ENCODE measurements at regions not wholly inside any gene's neighbourhood (a gene's known extent, or its start where the extent isn't known, plus 50 kb on each side); places are given as distances from the start of the nearest gene placed in this dataset.

GRCh38 chr19:30092721-30093569 is 150.9 kb downstream of the URI1 start:
- ATAC-seq (ENCODE audit: low read depth) (no peak), DNase-seq (no peak)
- no peaks in the 10 kb centered on the region for H3K9me3 Mint-ChIP-seq (ENCODE audit: insufficient read depth)
- Histone ChIP-seq H3K36me3 (replicated peaks in 1 of 2; ENCODE audit: control extremely low read depth in 1 of 2, control insufficient read depth in 1 of 2, extremely low read depth in 1 of 2, insufficient read depth in 2 of 2, low read length in 1 of 2) (no peaks in the 10 kb centered on the region), H3K9me3 (ENCODE audit: control extremely low read depth in 1 of 3, control insufficient read depth in 2 of 3, insufficient read depth in 1 of 3, low read length in 2 of 3) (no peaks in the 10 kb centered on the region), H3K79me2 (ENCODE audit: control insufficient read depth, insufficient read depth, low read length) (no peaks in the 10 kb centered on the region), H3K9ac (ENCODE audit: low read length) (no peak overlapping the region), H2AFZ (ENCODE audit: insufficient read depth, low read depth, low read length, poor library complexity, severe bottlenecking) (no peak overlapping the region), H3K27me3 (replicated peaks in 1 of 4; ENCODE audit: control extremely low read depth in 1 of 4, control insufficient read depth in 3 of 4, insufficient read depth in 4 of 4, low read length in 3 of 4) (no peaks in the 10 kb centered on the region), H4K20me1 (ENCODE audit: control insufficient read depth, insufficient read depth, low read length, poor library complexity, severe bottlenecking) (no peaks in the 10 kb centered on the region), H3K4me3 (ENCODE audit: control extremely low read depth in 1 of 5, extremely low read depth in 1 of 5, insufficient read depth in 1 of 5, low read depth in 2 of 5, low read length in 4 of 5) (no peak overlapping the region), H3K27ac (ENCODE audit: low read length in 2 of 2) (no peak overlapping the region), H3K4me1 (ENCODE audit: control insufficient read depth in 2 of 2, insufficient read depth in 2 of 2, low read length in 2 of 2) (no peaks in the 10 kb centered on the region), H3K4me2 (replicated peaks; ENCODE audit: low read depth, low read length, poor library complexity, severe bottlenecking) (no peak overlapping the region)
- no peak overlapping the region for H3K4me3 Mint-ChIP-seq
- no peaks in the 10 kb centered on the region for H3K4me1 Mint-ChIP-seq
- H3K27me3 Mint-ChIP-seq, result no peaks in the 10 kb centered on the region
- CTCF ChIA-PET, result no interaction called here
- intact Hi-C loops (cut with micrococcal nuclease), result no loop called here
- no peak for TF ChIP-seq EZH2 (IDR thresholded peaks at IDR 0.05; ENCODE audit: borderline replicate concordance, insufficient read depth, low read depth, low read length, poor library complexity, severe bottlenecking)
- TF ChIP-seq CTCF (IDR thresholded peaks at IDR 0.05), result no peak
- 90% methylated on average over 14 of the region's 14 CpGs for WGBS (ENCODE audit: insufficient coverage)
- POLR2A ChIA-PET, result no interaction called here
- no peak overlapping the region for H3K27ac Mint-ChIP-seq

GRCh38 chr19:30093966-30094755 is 152.1 kb downstream of the URI1 start:
- no peaks in the 10 kb centered on the region for H3K27me3 ChIP-seq (replicated peaks in 1 of 4; ENCODE audit: control extremely low read depth in 1 of 4, control insufficient read depth in 3 of 4, insufficient read depth in 4 of 4, low read length in 3 of 4)
- intact Hi-C loops (cut with micrococcal nuclease), result no loop called here
- ATAC-seq (ENCODE audit: low read depth) (no peak), DNase-seq (no peak)
- no peak overlapping the region for H2AFZ ChIP-seq (ENCODE audit: insufficient read depth, low read depth, low read length, poor library complexity, severe bottlenecking)
- H3K27me3 Mint-ChIP-seq, result no peaks in the 10 kb centered on the region
- H3K79me2 ChIP-seq (ENCODE audit: control insufficient read depth, insufficient read depth, low read length), result no peaks in the 10 kb centered on the region
- H3K4me1 Mint-ChIP-seq, result no peaks in the 10 kb centered on the region
- no peaks in the 10 kb centered on the region for H3K36me3 ChIP-seq (replicated peaks in 1 of 2; ENCODE audit: control extremely low read depth in 1 of 2, control insufficient read depth in 1 of 2, extremely low read depth in 1 of 2, insufficient read depth in 2 of 2, low read length in 1 of 2)
- ChIA-PET CTCF (no interaction called here), POLR2A (no interaction called here)
- H3K9ac ChIP-seq (ENCODE audit: low read length), result no peak overlapping the region
- H3K9me3 ChIP-seq (ENCODE audit: control extremely low read depth in 1 of 3, control insufficient read depth in 2 of 3, insufficient read depth in 1 of 3, low read length in 2 of 3), result no peaks in the 10 kb centered on the region
- no peak overlapping the region for H3K4me3 Mint-ChIP-seq
- no peak overlapping the region for H3K4me2 ChIP-seq (replicated peaks; ENCODE audit: low read depth, low read length, poor library complexity, severe bottlenecking)
- no peaks in the 10 kb centered on the region for H3K4me1 ChIP-seq (ENCODE audit: control insufficient read depth in 2 of 2, insufficient read depth in 2 of 2, low read length in 2 of 2)
- no peak overlapping the region for H3K27ac Mint-ChIP-seq
- no peak overlapping the region for H3K27ac ChIP-seq (ENCODE audit: low read length in 2 of 2)
- no peak overlapping the region for H3K4me3 ChIP-seq (ENCODE audit: control extremely low read depth in 1 of 5, extremely low read depth in 1 of 5, insufficient read depth in 1 of 5, low read depth in 2 of 5, low read length in 4 of 5)
- no peak for TF ChIP-seq CTCF (IDR thresholded peaks at IDR 0.05)
- no peaks in the 10 kb centered on the region for H3K9me3 Mint-ChIP-seq (ENCODE audit: insufficient read depth)
- 87% methylated on average over 9 of the region's 9 CpGs for WGBS (ENCODE audit: insufficient coverage)
- H4K20me1 ChIP-seq (ENCODE audit: control insufficient read depth, insufficient read depth, low read length, poor library complexity, severe bottlenecking), result no peaks in the 10 kb centered on the region
